ENCODE measurements at regions not wholly inside any gene's neighbourhood (a gene's known extent, or its start where the extent isn't known, plus 50 kb on each side); places are given as distances from the start of the nearest gene placed in this dataset.

- intact Hi-C loops (cut with micrococcal nuclease; ENCODE audit: unreplicated experiment) = no loop called here
- in situ Hi-C loops (cut with MboI) = no loop called here
- no peaks in the 10 kb centered on the region for H3K4me1 ChIP-seq (ENCODE audit: control insufficient read depth, insufficient read depth, low read length)
- BruUV-seq (replicated peaks) = no TSS peak
- no peak overlapping the region for H3K4me3 ChIP-seq
- H4K20me1 ChIP-seq (ENCODE audit: control insufficient read depth, insufficient read depth) = no peaks in the 10 kb centered on the region
- ChIA-PET POLR2A (no interaction called here), CTCF (no interaction called here), RAD21 (ENCODE audit: unreplicated experiment) (no interaction called here), SMC1A (ENCODE audit: uncharacterized antibody, unreplicated experiment) (no interaction called here)
- FAIRE-seq = no peak
- H3K27ac ChIP-seq (ENCODE audit: control insufficient read depth, insufficient read depth) = no peak overlapping the region
- no peak overlapping the region for H3K9ac ChIP-seq (ENCODE audit: control insufficient read depth, insufficient read depth, low read length)
- WGBS (ENCODE audit: insufficient coverage, insufficient replicate concordance, low lambda C conversion rate, missing lambda C conversion rate) = 26% methylated on average over 6 of the region's 6 CpGs
- no peaks in the 10 kb centered on the region; a peak in 1 of 4 replicates for H3K27me3 ChIP-seq (replicated peaks in 1 of 2; ENCODE audit: control insufficient read depth in 2 of 2, insufficient read depth in 2 of 2, low read length in 1 of 2)
- no peak overlapping the region for H3K4me2 ChIP-seq (ENCODE audit: control insufficient read depth, insufficient read depth)
- DNase-seq (ENCODE audit: low read depth, low spot score) = no peak
- no peaks in the 10 kb centered on the region for H3K9me3 ChIP-seq (replicated peaks; ENCODE audit: control insufficient read depth, insufficient read depth, low read length)
- H3K36me3 ChIP-seq (ENCODE audit: control insufficient read depth in 2 of 2, insufficient read depth in 2 of 2, low read length in 1 of 2) = no peaks in the 10 kb centered on the region
- TF ChIP-seq LARP7 (IDR thresholded peaks at IDR 0.05) (no peak), CBX5 (IDR thresholded peaks at IDR 0.05; ENCODE audit: low read depth) (no peak), BCLAF1 (IDR thresholded peaks at IDR 0.05) (no peak), SUPT20H (IDR thresholded peaks at IDR 0.05; ENCODE audit: borderline replicate concordance, control insufficient read depth, low read depth, low read length) (no peak), JUNB (IDR thresholded peaks at IDR 0.05) (no peak), CHD4 (IDR thresholded peaks at IDR 0.05) (no peak), HCFC1 (IDR thresholded peaks at IDR 0.05; ENCODE audit: low read length) (no peak), ETV6 (conservative IDR thresholded peaks at IDR 0.05 in 1 of 2, IDR thresholded peaks at IDR 0.05 in 1 of 2; ENCODE audit: borderline replicate concordance in 1 of 2, low read depth in 1 of 2) (no peak), FOS (IDR thresholded peaks at IDR 0.05; ENCODE audit: borderline replicate concordance, extremely low read depth, insufficient read length) (no peak), BRCA1 (IDR thresholded peaks at IDR 0.05; ENCODE audit: low read depth, low read length) (no peak), CHD2 (IDR thresholded peaks at IDR 0.05; ENCODE audit: borderline replicate concordance, low read depth, low read length) (no peak), JUND (IDR thresholded peaks at IDR 0.05; ENCODE audit: low read depth, low read length) (no peak), STAT1 (conservative IDR thresholded peaks at IDR 0.05) (no peak), CREB1 (IDR thresholded peaks at IDR 0.05; ENCODE audit: low read depth) (no peak), EGR1 (IDR thresholded peaks at IDR 0.05; ENCODE audit: borderline replicate concordance in 1 of 2, low read depth in 2 of 2, low read length in 2 of 2) (no peak), ESRRA (IDR thresholded peaks at IDR 0.05; ENCODE audit: low read length) (no peak), KLF5 (IDR thresholded peaks at IDR 0.05; ENCODE audit: partially characterized antibody) (no peak)
- no peak for ATAC-seq
- H3K79me2 ChIP-seq (ENCODE audit: control insufficient read depth, insufficient read depth, low read length) = no peaks in the 10 kb centered on the region
- no peak overlapping the region for H2AFZ ChIP-seq (ENCODE audit: control insufficient read depth, low read depth, low read length)
These were observed 460.9 kb upstream of the KIRREL3 start for GRCh38 chr11:127461241-127462064.

All from GM12878 (cell line).